Heart right ventricle (tissue), 16 donors: ENCODE measurements at regions not wholly inside any gene's neighbourhood (a gene's known extent, or its start where the extent isn't known, plus 50 kb on each side); places are given as distances from the start of the nearest gene placed in this dataset.

Source experiments
- ATAC-seq, 8 donors: fragments of 200-7000 bp; cut with Tn5 transposase; one replicate each; pipeline ENCODE4 v1.9.1; 2020; ENCODE audit warnings: mild to moderate bottlenecking in 8 of 8, moderate library complexity in 8 of 8, moderate number of reproducible peaks in 1 of 8
- DNase-seq, 2 donors: peaks; one replicate each; pipeline ENCODE4 v3.0.0-alpha.2; 2020
- H3K27ac ChIP-seq, 10 donors: fragments of 200-600 bp; sonication (generic) in 2 of 10; one replicate each; pipeline versions ENCODE4 v1.5.0 to v1.8.0; 2020 to 2022; ENCODE audit warnings: mild to moderate bottlenecking in 3 of 10
- H3K27me3 ChIP-seq, 7 donors: fragments of 200-600 bp; one replicate each; pipeline ENCODE4 v1.8.0; 2021 to 2022; ENCODE audit warnings: mild to moderate bottlenecking in 2 of 7
- H3K36me3 ChIP-seq, 9 donors: fragments of 200-600 bp; sonication (generic) in 1 of 9; one replicate each; pipeline versions ENCODE4 v1.5.0 to v1.8.0; 2020 to 2022; ENCODE audit warnings: mild to moderate bottlenecking in 2 of 9
- H3K4me1 ChIP-seq, 9 donors: fragments of 200-600 bp; sonication (generic) in 1 of 9; one replicate each; pipeline versions ENCODE4 v1.5.0 to v1.8.0; 2020 to 2022; ENCODE audit warnings: mild to moderate bottlenecking in 4 of 9
- H3K4me3 ChIP-seq, 10 donors: fragments of 200-600 bp; sonication (generic) in 2 of 10; one replicate each; pipeline versions ENCODE4 v1.5.0 to v1.8.0; 2020 to 2022; ENCODE audit warnings: mild to moderate bottlenecking in 7 of 10, moderate library complexity in 2 of 10
- H3K9me3 ChIP-seq, 11 donors: fragments of 200-600 bp in 10 of 11; sonication (generic) in 2 of 11; one replicate each; pipeline versions ENCODE4 v1.5.0 to v1.8.0; 2013 to 2022; ENCODE audit warnings: mild to moderate bottlenecking in 2 of 11, control low read depth in 1 of 11, moderate library complexity in 1 of 11
- CTCF ChIP-seq, 9 donors: fragments of 200-600 bp; sonication (generic) in 2 of 9; IDR thresholded peaks; one replicate each; pipeline versions ENCODE4 v1.5.0 to v1.8.0; 2021 to 2022; ENCODE audit warnings: antibody characterized with exemption in 9 of 9, mild to moderate bottlenecking in 5 of 9, moderate library complexity in 1 of 9
- WGBS, 2 donors: extraction: QIAGEN DNeasy Blood & Tissue Kit; methylation state at CpG; one replicate each; pipeline ENCODE4 v1.1.7; 2013; ENCODE audit warnings: inconsistent platforms in 1 of 2; 5-methylcytosine and 5-hydroxymethylcytosine counted together
- intact Hi-C, 10 donors: fragments of 100-400 bp; cut with DNase I; formaldehyde crosslinking; loops; one replicate each; pipeline versions ENCODE4 v1.11.1 to v1.14.2; 2022
- donor health status: Arrhythmogenic right ventricular cardiomyopathy.
- donor health status: ischemic (EF 13 %, LVEDD 7.1; RV severe dilation, severe dysfunction).
- donor health status: healthy with polysubstance abuse.
- donor health status: DM: no; HTN: yes; CAD: no.
- donor health status: DM: no; HTN: no; CAD: no.
- donor health status: ischemic (EF 25% LVEDD 6.9; RV normal size, moderate dysfunction).
- donor health status: ischemic (EF 25% LVEDD 5.7; RV mildly dilated, moderate dysfunction).
- donor health status: healthy.
- donor health status: DM: yes; HTN: yes; CAD: no.
- donor health status: Ischemic cardiomyopathy.
- donor health status: ischemic (EF 35%, LVEDD 5.7; RV mildly dilated, moderate dysfunction).
- donor health status: nonischemic (EF 11% LVEDD 7.7; RV severe dilation, severe dysfunction).
- donor health status: DM: yes; HTN: yes; CAD: no.
- donor health status: PGD.
- donor health status: ischemic (EF 29% LVEDD 5.4; RV normal size, mild dysfunction).
- donor health status: nonischemic (EF 23%, LVEDD 6.1; RV moderate dilation, normal function).

- WGBS, 2 donors: 90 to 91% methylated on average over 28 of the region's 28 CpGs
- H3K27me3 ChIP-seq: peaks cover 0 to 2% (median 0%) of the 10 kb centered on the region in 7 donors
- no peak overlapping the region for H3K27ac ChIP-seq
- ATAC-seq (peak in 1 of 8 donors; percentile 33), DNase-seq (no peak)
- H3K36me3 ChIP-seq: no peaks in the 10 kb centered on the region
- no peak overlapping the region for H3K4me3 ChIP-seq
- intact Hi-C loops: no loop called here
- no peak for TF ChIP-seq CTCF (IDR thresholded peaks at IDR 0.05)
- H3K4me1 ChIP-seq: peaks cover 0 to 13% (median 2%) of the 10 kb centered on the region in 9 donors
- no peaks in the 10 kb centered on the region for H3K9me3 ChIP-seq
Observed at GRCh38 chr2:10242998-10243925, 59.4 kb upstream of the HPCAL1 start.

- no peak for ATAC-seq
- no peak for TF ChIP-seq CTCF (IDR thresholded peaks at IDR 0.05)
Observed at GRCh38 chr2:10243926-10244270, 58.8 kb upstream of the HPCAL1 start.

GRCh38 chr2:10245021-10245420 is 57.7 kb upstream of the HPCAL1 start:
- no peaks in the 10 kb centered on the region for H3K4me1 ChIP-seq
- H3K36me3 ChIP-seq: no peaks in the 10 kb centered on the region
- H3K4me3 ChIP-seq: no peak overlapping the region
- no peak for ATAC-seq
- H3K27ac ChIP-seq: no peak overlapping the region
- intact Hi-C loops: no loop called here
- peaks cover 0 to 5% (median 0%) of the 10 kb centered on the region in 7 donors for H3K27me3 ChIP-seq
- 80 to 84% methylated on average over 8 of the region's 8 CpGs for WGBS, 2 donors
- TF ChIP-seq CTCF (IDR thresholded peaks at IDR 0.05): no peak
- peaks cover 0 to 16% (median 11%) of the 10 kb centered on the region in 11 donors for H3K9me3 ChIP-seq
- DNase-seq: no peak

More at GRCh38 chr2:10243926-10244270, 58.8 kb upstream of the HPCAL1 start:
- no peak overlapping the region for H3K4me3 ChIP-seq
- peaks cover 0 to 8% (median 0%) of the 10 kb centered on the region in 9 donors for H3K4me1 ChIP-seq
- H3K36me3 ChIP-seq: no peaks in the 10 kb centered on the region
- H3K27ac ChIP-seq: no peak overlapping the region
- peaks cover 0 to 5% (median 0%) of the 10 kb centered on the region in 11 donors for H3K9me3 ChIP-seq
- H3K27me3 ChIP-seq: peaks cover 0 to 5% (median 0%) of the 10 kb centered on the region in 7 donors
- WGBS, 2 donors: 81 to 90% methylated on average over 10 of the region's 10 CpGs
- no peak for DNase-seq
- intact Hi-C loops: no loop called here

GRCh38 chr2:10245661-10246060 is 57.0 kb upstream of the HPCAL1 start:
- ATAC-seq (no peak), DNase-seq (no peak)
- intact Hi-C loops: no loop called here
- WGBS, 2 donors: 93 to 94% methylated on average over 11 of the region's 11 CpGs
- no peaks in the 10 kb centered on the region for H3K4me1 ChIP-seq
- no peak overlapping the region for H3K27ac ChIP-seq
- no peaks in the 10 kb centered on the region for H3K36me3 ChIP-seq
- no peak for TF ChIP-seq CTCF (IDR thresholded peaks at IDR 0.05)
- peaks cover 0 to 5% (median 0%) of the 10 kb centered on the region in 7 donors for H3K27me3 ChIP-seq
- peaks cover 0 to 23% (median 16%) of the 10 kb centered on the region in 11 donors for H3K9me3 ChIP-seq
- H3K4me3 ChIP-seq: no peak overlapping the region
